Hematopoietic multipotent progenitor cell treated with erythropoietin and hydrocortisone succinate and interleukin-3 and kit ligand, for 15 days (in vitro differentiated cells): ENCODE measurements at regions not wholly inside any gene's neighbourhood (a gene's known extent, or its start where the extent isn't known, plus 50 kb on each side); places are given as distances from the start of the nearest gene placed in this dataset.

Experiments
- DNase-seq: peaks from one replicate; pipeline ENCODE4 v3.0.0-alpha.2; 2015; ENCODE audit warnings: low spot score

- DNase-seq, result no peak
These were observed 49.7 kb downstream of the KLF12 start for GRCh38 chr13:74084375-74084935.

- no peak for DNase-seq
These were observed 51.5 kb downstream of the KLF12 start for GRCh38 chr13:74082741-74083160.

DNA sequence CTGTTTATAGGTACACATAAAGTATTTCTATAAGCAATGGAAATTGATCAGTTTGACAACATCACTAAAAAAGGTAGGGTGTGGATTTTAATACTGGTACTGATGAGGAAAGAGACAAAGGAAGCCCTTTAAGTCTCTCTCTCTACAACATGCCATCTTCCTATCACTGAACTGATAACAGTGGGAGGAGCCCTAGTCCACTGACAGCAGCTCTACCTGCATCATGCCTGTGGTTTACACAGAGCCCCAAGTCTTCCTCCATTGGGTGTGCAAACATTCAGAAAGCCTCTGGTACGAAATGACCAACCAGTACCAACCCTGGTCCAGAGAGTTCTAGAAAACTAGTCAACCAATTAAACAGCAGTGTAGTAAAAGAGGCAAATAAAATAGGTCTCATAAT is 53.4 kb downstream of the KLF12 start:
- DNase-seq, result no peak

DNA sequence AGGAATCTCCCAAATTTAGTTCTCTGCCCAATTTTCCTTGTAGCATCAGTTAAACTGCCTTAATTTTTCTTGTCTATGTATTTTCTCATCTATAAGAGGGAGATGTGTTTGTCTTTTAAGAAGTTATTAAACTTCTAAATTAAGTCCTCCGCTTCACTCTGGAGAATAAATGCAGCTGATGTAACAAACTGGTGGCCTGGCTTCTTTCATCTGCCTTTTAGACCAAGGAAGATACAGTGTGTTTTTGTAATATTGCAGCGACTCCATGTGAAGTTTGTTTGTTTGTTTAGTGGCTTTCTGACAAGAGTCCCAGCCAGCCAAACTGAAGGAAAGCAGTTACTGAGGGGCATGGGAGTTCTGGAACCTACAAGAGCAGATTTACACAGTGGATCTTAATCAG is 56.4 kb downstream of the KLF12 start:
- no peak for DNase-seq

DNA sequence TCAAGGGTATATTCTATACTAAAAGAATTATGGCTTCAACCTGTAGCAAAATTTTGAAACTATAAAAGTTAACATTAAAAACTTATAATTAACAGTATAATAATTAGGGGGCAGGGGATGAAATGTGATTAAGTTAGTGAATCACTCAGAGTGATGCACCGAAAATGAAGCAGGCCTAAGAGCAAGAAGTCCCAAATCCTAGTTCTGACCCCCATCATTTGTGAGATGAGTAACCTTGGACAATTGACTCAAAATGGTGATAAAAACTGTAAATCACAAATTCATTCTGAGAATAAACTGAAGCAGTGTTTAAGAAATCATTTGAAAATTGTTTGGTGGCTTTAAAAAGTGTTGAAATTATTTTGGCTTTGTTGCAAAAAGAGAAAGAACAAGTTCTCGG is 56.8 kb downstream of the KLF12 start:
- DNase-seq, result no peak

DNA sequence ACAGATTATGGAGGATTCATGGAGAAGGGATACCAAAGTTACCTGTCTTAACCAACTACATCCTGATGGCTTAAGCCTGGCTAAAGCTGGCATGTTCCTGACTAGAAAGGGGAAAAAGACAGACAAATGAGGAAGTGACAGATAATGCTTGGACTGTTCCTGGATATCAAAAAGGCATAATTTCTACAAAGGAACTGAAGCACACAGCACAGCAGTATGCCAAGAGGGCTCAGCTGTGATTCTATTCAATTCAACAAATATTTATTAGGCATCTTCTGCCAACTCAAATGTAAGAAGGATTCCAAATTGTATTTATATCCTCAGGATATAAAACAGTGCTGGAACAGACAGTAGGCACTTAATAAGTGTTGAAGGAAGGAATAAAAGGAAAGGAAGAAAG is 59.5 kb downstream of the KLF12 start:
- no peak for DNase-seq

- no peak for DNase-seq
These were observed 60.9 kb downstream of the KLF12 start for GRCh38 chr13:74073274-74073673.

DNA sequence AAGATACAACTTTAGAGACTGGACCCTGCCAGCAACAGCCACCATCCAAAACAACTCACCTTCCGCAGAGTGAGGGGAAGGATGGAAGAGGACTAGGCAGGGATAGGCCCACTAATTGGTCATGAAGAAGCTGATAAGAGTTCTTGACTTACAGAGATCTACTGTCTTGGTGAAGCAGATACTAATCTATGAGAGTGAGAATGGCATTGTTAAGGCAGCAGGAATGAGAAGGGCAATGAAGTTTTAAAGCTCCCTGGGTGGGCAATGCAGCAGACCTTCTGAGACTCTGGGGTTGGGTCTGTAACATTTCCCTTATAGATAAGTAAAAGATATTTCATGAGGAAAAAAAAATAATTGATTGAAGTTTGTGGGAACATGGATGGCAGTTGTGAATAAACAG is 63.7 kb downstream of the KLF12 start:
- DNase-seq, result no peak

DNA sequence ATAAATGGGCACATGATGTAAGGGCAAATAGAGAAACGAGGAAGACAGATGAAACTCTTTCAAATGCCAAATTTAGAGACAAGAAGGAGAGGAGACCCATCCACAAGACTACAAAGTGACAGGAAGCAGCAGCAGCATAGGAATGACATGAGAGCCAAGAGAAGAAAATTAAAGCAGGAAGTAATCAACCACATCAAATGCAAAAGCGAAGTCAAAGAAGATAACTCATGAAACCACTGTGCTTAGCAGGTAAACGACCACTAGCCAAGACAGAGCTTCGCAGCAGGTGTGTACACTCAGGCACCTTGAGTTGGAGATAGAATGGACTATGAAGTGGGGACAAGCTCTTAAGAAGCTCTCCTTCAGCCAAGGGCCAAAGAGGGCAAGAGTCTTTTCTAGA is 64.1 kb downstream of the KLF12 start:
- no peak for DNase-seq

GRCh38 chr13:74068471-74068870 is 65.7 kb downstream of the KLF12 start:
- DNase-seq, result no peak

- DNase-seq, result no peak
These were observed 66.4 kb downstream of the KLF12 start for GRCh38 chr13:74067818-74068217.

- no peak for DNase-seq
These were observed 67.3 kb downstream of the KLF12 start for GRCh38 chr13:74066937-74067336.

GRCh38 chr13:74064805-74065312 is 69.3 kb downstream of the KLF12 start:
- no peak for DNase-seq

- no peak for DNase-seq
These were observed 70.6 kb downstream of the KLF12 start for GRCh38 chr13:74063533-74064100.

DNA sequence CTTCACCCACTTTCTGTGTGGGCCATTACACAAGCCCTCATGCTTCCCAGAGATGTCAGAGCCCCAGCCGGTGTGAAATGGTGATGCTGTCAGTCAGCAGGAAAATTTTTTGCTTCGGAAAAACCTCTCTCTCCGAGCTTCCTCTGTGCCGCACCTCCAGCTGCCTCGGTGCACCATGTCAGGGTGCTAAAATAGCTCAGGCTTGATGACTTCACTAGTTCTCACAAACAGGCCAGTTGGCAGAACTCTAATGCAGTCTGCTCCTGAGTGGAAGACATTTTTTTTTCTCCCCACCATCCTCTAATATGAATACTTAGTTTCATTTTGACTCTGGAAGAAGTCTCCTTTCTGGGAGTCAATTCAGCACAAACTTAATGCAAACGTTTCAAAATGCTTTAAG is 71.3 kb downstream of the KLF12 start:
- no peak for DNase-seq

DNA sequence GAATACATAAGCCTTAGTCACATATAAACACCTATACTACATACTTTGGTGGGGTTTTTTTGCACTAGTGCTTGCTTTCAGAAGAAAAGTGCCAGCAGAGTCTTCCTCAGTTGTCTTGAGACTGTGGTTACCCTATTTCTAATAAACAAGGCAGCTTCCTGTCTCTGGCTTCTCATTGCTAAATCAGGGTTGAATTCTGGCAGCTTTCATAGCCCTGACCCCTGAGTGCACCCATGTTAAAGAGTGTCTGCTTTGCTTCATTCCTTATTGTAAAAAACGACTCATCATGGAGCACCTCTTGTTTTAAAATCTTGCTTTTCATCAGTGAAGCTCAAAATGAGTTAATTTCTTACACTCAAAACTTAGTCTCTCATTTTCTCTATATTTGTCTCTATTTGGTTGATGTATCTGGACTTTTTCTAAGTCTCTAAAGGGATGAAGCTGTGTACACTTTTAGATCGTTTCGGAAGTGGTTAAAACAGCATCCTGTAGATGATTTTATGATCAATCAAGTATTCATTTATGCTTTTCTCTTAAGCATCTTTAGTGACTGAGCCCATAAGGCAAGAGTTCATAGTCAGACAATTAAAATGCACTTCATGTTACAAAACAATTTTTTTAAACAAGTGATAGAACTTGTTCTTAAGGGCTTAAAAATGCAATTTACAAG is 72.1 kb downstream of the KLF12 start:
- DNase-seq, result no peak

DNA sequence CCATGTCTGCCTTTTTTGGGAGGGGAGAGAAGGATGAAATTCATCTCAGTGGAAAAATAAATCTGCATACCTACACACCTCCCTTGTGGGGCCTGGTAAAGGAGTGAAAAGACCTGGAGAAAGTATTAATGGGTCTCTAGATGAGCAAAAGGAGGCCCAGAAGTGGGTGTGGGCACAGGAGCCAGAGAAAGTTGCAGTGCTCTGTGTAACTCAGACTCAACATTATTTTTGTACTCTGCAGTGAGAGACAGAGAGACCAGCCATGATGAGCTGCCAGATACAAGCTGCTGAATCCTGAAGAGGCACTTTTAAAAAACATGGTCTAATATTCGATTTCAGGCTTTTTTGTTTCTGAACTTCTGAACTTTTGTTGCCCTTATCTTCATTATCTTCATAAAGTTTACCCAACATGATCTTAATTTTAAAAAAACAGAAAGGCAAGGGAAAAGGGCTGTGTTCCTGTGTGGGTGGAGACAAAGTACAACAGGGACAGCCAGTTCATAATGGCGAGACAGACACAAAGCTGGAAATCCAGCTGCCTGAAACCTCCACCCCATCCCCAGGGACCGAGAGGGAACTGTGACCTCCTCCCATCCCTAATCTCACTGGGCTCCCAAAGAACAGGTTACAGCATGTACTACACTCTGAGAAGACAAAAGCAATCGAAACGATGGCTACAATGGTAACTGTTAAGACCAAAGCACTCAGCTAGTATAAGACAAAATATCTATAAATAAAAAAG is 77.2 kb downstream of the KLF12 start:
- no peak for DNase-seq

DNA sequence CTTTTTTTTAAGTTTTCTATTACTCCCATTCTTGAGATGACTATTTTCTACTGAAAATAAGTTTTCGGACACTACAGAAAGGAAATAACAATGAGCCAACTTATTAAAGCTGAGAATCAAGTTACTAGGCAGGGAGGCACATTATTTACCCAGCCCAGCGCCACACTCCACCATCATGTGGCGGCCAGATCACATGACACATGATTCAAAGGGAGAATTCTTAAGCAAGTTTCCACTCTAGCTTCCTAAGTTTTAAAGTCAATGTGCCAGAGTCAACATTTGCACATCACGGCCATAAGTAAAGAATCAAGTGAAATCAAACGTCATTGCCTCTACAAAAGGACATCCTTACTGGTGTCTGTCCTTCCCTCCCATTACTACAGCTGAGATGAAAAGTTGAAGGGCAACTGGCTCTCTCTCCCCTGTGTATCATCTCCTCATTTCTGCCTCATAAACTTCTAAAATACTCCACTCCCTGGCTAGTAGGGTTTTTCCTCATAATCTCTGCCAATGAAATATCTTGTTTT is 81.7 kb downstream of the KLF12 start:
- no peak for DNase-seq

GRCh38 chr13:74048756-74049155 is 85.4 kb downstream of the KLF12 start:
- no peak for DNase-seq

DNA sequence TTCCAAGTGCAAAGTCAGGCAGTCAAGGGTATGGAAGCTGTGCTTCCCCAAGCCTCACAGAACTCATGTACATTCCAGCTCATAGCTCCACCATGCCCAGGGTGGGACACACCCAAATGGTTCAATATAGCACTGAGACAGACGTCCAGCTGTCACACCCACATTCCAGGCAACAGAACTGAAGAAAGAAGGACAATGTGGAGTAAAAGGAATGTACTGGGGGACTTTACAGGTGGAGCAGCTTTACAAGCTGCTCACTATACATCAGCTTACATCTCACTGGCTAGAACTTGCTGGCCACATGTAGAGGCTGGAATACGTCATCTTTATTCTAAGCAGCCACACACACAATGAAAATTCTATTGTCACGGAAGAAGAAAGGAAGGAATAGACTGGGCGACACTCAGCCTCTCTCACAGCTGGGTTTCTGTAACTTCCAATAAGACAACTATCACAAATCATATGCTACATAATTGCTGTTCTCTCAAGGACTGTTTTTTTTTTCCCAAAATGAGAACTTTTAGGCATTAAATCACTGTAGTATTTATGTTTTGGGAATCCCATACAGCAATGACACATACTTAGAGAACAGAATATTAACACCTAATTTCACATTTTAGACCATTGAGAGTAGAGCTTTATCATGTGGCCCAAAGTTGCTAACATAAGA is 86.1 kb downstream of the KLF12 start:
- DNase-seq, result no peak

- DNase-seq, result no peak
These were observed 87.8 kb downstream of the KLF12 start for GRCh38 chr13:74046431-74046830.

DNA sequence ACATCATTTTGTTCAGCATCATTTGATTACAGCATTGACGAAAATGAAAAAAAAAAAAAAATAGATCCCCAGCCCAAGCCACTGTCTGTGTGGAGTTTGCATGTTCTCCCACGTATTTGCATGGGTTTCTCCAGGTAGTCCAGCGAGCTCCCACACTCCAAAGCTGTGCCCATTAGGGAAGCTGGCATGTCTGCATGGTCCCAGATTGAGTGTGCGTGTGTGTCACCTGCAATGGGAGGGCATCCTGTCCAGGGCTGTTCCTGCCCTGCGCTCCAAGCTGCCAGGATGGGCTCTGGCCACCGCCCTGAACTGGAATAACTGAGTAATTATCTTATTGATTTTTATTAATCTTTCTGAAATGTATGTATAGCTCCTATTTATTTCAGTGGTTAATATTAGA is 88.6 kb downstream of the KLF12 start:
- no peak for DNase-seq
